ENCODE measurements at regions not wholly inside any gene's neighbourhood (a gene's known extent, or its start where the extent isn't known, plus 50 kb on each side); places are given as distances from the start of the nearest gene placed in this dataset.

GRCh38 chr2:167803449-167803988, 443.9 kb downstream of the STK39 start:
- DNase-seq (ENCODE audit: low read depth) = no peak
- TF ChIP-seq, protein P1, sequence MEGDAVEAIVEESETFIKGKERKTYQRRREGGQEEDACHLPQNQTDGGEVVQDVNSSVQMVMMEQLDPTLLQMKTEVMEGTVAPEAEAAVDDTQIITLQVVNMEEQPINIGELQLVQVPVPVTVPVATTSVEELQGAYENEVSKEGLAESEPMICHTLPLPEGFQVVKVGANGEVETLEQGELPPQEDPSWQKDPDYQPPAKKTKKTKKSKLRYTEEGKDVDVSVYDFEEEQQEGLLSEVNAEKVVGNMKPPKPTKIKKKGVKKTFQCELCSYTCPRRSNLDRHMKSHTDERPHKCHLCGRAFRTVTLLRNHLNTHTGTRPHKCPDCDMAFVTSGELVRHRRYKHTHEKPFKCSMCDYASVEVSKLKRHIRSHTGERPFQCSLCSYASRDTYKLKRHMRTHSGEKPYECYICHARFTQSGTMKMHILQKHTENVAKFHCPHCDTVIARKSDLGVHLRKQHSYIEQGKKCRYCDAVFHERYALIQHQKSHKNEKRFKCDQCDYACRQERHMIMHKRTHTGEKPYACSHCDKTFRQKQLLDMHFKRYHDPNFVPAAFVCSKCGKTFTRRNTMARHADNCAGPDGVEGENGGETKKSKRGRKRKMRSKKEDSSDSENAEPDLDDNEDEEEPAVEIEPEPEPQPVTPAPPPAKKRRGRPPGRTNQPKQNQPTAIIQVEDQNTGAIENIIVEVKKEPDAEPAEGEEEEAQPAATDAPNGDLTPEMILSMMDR (IDR thresholded peaks at IDR 0.05; ENCODE audit: insufficient read depth, low read depth, low read length, missing control alignments) = no peak
- no peak overlapping the region for H3K4me3 ChIP-seq (ENCODE audit: low read depth, low read length)

- H3K4me3 ChIP-seq (ENCODE audit: low read depth, low read length) = no peak overlapping the region
- TF ChIP-seq, protein P1 (IDR thresholded peaks at IDR 0.05; ENCODE audit: insufficient read depth, low read depth, low read length, missing control alignments) = no peak
- no peak for DNase-seq (ENCODE audit: low read depth)
These were observed 452.7 kb downstream of the STK39 start for GRCh38 chr2:167794554-167795255.

GRCh38 chr2:167793725-167794124, 453.7 kb downstream of the STK39 start:
- DNase-seq (ENCODE audit: low read depth) = no peak
- H3K4me3 ChIP-seq (ENCODE audit: low read depth, low read length) = no peak overlapping the region
- TF ChIP-seq, protein P1 (IDR thresholded peaks at IDR 0.05; ENCODE audit: insufficient read depth, low read depth, low read length, missing control alignments) = no peak

DNA sequence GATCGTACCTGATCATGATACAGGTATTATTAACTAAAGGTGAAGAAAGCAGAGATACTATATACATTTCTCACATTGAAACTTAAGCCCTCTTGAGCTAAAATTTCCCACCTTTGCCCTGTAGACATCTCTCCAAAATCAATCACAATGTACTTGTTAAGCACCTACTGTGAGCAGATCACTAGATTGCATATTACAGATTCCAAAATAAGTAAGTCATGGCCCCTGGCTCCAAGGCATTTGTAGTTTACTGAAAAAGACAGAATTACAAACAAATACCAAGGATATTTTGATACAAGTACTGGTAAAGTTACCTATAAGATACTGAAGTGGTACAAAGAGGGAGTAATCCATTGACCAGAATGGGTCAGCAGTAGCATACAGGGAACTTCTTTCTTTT, 455.3 kb downstream of the STK39 start:
- TF ChIP-seq, protein P1 (IDR thresholded peaks at IDR 0.05; ENCODE audit: insufficient read depth, low read depth, low read length, missing control alignments) = no peak
- DNase-seq (ENCODE audit: low read depth) = no peak
- no peak overlapping the region for H3K4me3 ChIP-seq (ENCODE audit: low read depth, low read length)

- TF ChIP-seq, protein P1 (IDR thresholded peaks at IDR 0.05; ENCODE audit: insufficient read depth, low read depth, low read length, missing control alignments) = no peak
- no peak for DNase-seq (ENCODE audit: low read depth)
- H3K4me3 ChIP-seq (ENCODE audit: low read depth, low read length) = no peak overlapping the region
These were observed 456.5 kb downstream of the STK39 start for GRCh38 chr2:167790781-167791450.

DNA sequence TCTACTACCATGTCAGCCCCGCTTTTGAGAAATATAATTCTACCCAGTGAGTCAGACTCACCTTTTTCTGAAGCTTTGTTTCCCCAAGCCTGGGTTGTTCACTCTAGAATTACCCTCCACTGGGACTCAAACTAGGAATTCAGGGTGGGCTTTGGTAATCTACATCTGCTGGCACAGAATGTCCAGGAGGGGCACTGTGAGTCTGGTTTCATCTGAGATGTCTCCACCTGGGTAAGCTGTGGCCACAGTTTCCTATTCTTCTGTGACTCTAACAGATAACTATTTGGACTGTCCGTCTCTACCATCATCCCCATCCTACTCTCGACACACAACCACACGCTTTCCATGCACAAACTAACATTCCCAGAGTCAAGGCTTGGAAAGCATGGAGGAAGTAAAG, 457.2 kb downstream of the STK39 start:
- no peak for DNase-seq (ENCODE audit: low read depth)
- H3K4me3 ChIP-seq (ENCODE audit: low read depth, low read length) = no peak overlapping the region
- TF ChIP-seq, protein P1 (IDR thresholded peaks at IDR 0.05; ENCODE audit: insufficient read depth, low read depth, low read length, missing control alignments) = no peak
